ENCODE measurements at regions not wholly inside any gene's neighbourhood (a gene's known extent, or its start where the extent isn't known, plus 50 kb on each side); places are given as distances from the start of the nearest gene placed in this dataset.

- TF ChIP-seq TAF1 (IDR thresholded peaks at IDR 0.05; ENCODE audit: borderline replicate concordance, insufficient read depth, low read length) (no peak), POLR2AphosphoS5 (IDR thresholded peaks at IDR 0.05; ENCODE audit: low read depth, low read length) (no peak), REST (IDR thresholded peaks at IDR 0.05; ENCODE audit: insufficient read depth in 1 of 2, low read depth in 2 of 2, low read length in 2 of 2) (no peak), SIN3A (IDR thresholded peaks at IDR 0.05; ENCODE audit: borderline replicate concordance, insufficient read depth, low read length) (no peak)
Measured at GRCh38 chr2:53188851-53189510, 578.6 kb upstream of the CHAC2 start.

Measured in PFSK-1 (cell line).